HG03460 (cell line): ENCODE measurements at regions not wholly inside any gene's neighbourhood (a gene's known extent, or its start where the extent isn't known, plus 50 kb on each side); places are given as distances from the start of the nearest gene placed in this dataset.

Source experiments
- ATAC-seq: cut with Tn5 transposase; IDR thresholded peaks from one replicate; pipeline ENCODE4 v1.9.1; 2021; ENCODE audit not compliant: unreplicated experiment

GRCh38 chr22:47796128-47796908 lies 1033.9 kb downstream of the TBC1D22A start:
- ATAC-seq: no peak

- ATAC-seq: no peak
Measured at GRCh38 chr22:47795477-47796127, 1033.2 kb downstream of the TBC1D22A start.

- ATAC-seq: no peak
Measured at GRCh38 chr22:47794851-47795250, 1032.4 kb downstream of the TBC1D22A start.

GRCh38 chr22:47793304-47794101 lies 1031.1 kb downstream of the TBC1D22A start:
- ATAC-seq: no peak

GRCh38 chr22:47789171-47789570 lies 1026.7 kb downstream of the TBC1D22A start:
- no peak for ATAC-seq

GRCh38 chr22:47788461-47788860 lies 1026.0 kb downstream of the TBC1D22A start:
- ATAC-seq: no peak

- no peak for ATAC-seq
Measured at GRCh38 chr22:47787501-47788227, 1025.2 kb downstream of the TBC1D22A start.

GRCh38 chr22:47786650-47787290 lies 1024.3 kb downstream of the TBC1D22A start:
- no peak for ATAC-seq

GRCh38 chr22:47784991-47785390 lies 1022.5 kb downstream of the TBC1D22A start:
- ATAC-seq: no peak

GRCh38 chr22:47784367-47784983 lies 1022.0 kb downstream of the TBC1D22A start:
- ATAC-seq: no peak

GRCh38 chr22:47783433-47784366 lies 1021.2 kb downstream of the TBC1D22A start:
- ATAC-seq: no peak

GRCh38 chr22:47782328-47783075 lies 1020.1 kb downstream of the TBC1D22A start:
- no peak for ATAC-seq

GRCh38 chr22:47781427-47782111 lies 1019.1 kb downstream of the TBC1D22A start:
- no peak for ATAC-seq

GRCh38 chr22:47781024-47781423 lies 1018.6 kb downstream of the TBC1D22A start:
- no peak for ATAC-seq

GRCh38 chr22:47780281-47780875 lies 1017.9 kb downstream of the TBC1D22A start:
- no peak for ATAC-seq

GRCh38 chr22:47779474-47779873 lies 1017.0 kb downstream of the TBC1D22A start:
- ATAC-seq: no peak

- no peak for ATAC-seq
Measured at GRCh38 chr22:47778160-47778658, 1015.8 kb downstream of the TBC1D22A start.
